ENCODE measurements at regions not wholly inside any gene's neighbourhood (a gene's known extent, or its start where the extent isn't known, plus 50 kb on each side); places are given as distances from the start of the nearest gene placed in this dataset.

DNA sequence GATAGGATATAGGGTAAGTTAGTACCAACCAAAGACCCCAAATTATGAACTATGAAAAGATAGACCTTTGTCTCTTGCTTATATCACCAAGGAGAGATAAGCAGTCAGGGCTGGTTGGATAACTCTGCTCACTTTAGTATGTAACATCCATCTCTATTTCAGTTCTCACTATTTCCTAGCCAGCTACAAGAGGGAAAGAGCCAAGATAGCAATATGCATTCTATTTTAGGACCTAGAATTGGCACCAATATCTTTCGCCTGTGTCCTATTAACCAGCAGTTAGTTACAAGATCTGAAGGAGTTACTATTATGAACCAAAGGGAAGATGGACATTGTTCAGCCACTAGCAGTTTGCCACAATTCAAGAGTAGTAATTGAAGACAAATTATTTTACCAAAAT is 457.5 kb downstream of the NSUN3 start:
- DNase-seq = no peak

DNA sequence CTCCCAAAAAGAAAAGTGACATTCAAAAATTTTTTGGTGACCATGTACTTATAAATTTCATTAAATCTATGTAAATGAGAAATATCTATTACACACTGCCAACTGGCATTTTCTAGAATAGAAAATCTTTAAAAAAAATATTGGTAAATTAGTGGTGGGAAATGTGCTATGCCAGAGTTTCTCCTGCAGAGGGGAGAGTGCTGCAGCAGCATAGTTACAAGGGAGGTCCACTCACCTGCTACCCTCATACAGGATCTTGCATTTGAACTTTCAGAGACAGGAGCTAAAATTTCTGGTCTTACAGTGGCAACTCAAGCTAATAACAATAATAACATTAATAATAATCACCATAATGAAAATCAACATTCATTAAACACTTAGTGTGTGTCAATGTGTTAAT is 459.6 kb downstream of the NSUN3 start:
- no peak for DNase-seq

DNA sequence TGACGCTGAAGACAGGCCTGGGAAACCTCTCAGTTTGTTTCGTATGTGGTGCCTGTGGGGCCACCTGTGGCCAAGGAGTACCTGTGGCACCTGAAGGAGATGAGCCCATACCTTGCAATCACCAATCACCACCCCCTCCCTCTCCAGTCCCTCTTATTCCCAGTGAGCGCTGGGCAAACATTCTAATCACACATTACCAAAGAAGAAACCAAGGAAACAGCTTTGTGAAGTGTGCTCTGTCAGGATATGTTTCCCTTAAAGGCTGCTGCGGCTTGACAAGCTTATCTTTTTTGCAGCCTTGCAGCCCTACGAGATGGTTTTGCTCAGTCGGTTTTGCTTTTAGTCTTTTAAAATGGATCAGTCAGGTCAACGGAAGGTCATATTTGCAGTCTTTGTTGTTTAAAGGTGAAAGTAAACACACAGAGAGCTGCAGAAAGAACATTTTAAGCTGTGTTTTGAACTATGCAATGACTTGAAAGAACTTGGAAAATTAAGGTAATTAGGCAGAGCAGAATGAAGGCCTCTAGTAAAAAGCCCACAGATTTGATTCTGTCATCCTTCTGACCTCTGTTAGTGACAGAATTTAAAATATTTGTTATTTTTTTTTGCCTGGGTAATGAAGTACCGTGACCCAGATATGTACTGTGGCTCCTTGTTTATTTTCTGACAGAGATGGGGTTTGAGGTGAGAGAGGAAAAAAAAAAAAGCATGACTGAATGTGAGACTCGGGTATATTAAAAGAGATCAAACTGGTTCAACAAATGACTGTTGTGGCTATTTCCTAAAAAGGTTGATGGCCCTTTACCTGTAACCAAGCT is 461.4 kb downstream of the NSUN3 start:
- DNase-seq = no peak

DNA sequence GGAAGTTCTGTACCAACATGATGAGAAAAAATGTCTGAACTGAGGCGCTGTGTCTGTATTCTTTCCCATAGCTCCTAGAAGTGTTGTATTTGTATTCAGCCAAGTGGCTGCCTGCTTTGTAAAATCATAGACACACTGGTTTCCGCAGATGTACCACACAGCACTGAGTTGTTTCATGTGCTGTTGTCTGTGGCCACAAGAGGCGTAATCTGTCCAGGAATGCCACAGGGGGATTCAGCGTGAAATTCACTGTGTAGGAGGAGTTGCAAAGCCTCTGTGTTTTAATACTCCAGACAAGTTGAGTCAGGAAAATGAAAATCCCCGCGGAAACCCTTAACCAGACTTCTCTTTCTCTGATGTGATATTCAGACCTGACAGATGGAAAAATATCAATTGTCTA is 462.2 kb downstream of the NSUN3 start:
- DNase-seq = no peak

DNA sequence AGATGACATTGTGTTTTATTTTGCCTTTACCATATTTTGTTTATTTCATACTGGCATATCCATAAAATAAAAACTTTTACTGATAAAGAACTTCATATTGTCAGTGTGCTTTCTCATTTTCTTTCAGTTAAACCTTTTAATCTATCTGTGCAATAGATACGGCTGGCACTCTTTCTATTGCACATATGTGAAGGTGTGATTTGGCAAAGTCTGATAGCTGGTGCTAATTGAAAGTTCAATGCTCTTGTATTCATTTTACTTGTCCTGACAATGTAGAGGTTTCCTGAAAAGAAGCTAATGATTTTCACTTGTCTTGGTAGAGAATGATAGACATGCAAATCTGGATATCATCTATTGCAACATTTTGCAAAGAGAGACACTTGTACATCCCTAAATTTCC is 467.0 kb downstream of the NSUN3 start:
- DNase-seq = no peak

DNA sequence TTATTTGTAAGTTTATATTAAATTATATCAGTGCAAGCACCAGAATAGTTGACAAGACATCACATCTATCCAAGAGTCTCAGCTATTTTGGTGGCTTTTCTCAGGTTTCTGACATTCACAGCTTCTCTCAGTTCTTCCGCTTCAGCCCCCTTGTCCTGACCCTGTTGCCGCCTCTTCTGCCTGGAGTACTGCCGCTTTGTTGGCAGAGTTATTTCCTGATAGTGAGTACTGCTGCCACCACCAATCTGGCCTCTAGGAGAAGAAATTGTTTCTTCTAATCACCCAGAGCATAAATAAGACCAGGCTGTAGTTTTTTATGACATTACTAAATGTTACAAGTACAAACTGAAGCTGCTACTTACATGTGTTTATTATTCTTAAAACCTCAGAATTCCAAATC is 470.1 kb downstream of the NSUN3 start:
- no peak for DNase-seq

DNA sequence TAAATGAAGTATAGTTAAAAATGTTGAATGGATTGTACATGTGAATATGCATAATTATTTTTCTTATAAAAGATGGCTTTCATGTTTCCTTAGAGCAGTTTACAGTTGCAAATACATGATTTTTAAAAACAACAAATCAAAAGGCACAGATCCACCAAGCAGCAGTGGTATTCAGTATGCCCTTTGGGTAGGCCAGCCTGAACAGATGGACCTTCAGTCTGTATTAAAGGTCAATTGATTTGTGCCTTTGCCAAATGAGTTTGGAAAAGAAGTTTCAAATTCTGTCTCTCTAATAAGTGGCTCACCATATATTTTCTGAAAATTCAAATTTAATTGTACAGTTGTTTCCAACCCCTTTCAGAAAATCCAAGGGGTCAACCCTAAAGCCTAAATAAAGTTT is 477.1 kb downstream of the NSUN3 start:
- no peak for DNase-seq

DNA sequence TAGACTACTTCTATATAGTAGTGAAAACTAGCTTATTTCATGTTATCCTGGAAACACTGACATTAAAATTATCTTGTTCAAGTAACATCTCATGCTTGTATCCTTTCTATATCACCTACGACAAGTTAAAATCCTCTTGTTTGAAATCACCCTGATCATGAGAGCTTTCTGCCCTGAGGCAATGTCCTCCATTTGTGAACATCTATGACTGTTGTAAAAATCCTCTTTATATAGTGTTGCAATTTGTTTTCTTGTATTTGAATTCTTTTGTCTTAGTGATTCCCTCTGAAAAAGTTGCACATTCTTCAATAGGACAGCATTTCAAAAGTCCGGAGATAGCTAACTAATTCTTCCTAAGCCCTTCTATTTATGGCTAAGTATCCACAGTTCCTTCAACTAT is 480.3 kb downstream of the NSUN3 start:
- DNase-seq = no peak

DNA sequence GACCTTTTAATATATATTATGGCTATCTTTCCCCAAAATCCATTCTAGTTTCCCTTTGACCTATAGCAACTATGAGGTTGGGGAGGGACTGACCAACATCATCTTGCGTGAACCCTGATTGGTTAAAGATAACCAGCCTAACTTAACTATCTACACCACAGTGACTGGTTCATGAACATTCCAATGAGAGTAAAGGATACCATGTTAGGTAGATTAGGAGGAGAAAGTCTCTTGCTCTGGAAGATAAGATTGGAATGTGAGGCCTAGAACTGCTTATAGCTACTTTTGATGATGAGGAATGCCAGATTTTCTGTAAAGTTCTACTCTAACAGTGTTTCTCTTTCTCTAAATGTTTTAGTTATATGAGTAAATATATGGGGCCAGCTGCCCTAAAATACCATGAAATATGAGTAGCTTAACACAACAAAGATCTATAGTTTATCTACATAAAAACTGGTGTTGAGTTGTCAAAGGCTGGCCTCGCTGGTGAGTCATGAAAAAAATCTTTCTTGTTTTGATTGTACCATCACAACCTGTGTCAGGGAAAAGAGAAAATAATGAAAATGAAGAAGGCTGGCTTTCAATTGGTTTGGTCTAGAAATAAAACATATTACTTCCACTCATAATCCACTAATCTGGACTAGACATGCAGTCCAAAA is 481.4 kb downstream of the NSUN3 start:
- no peak for DNase-seq

DNA sequence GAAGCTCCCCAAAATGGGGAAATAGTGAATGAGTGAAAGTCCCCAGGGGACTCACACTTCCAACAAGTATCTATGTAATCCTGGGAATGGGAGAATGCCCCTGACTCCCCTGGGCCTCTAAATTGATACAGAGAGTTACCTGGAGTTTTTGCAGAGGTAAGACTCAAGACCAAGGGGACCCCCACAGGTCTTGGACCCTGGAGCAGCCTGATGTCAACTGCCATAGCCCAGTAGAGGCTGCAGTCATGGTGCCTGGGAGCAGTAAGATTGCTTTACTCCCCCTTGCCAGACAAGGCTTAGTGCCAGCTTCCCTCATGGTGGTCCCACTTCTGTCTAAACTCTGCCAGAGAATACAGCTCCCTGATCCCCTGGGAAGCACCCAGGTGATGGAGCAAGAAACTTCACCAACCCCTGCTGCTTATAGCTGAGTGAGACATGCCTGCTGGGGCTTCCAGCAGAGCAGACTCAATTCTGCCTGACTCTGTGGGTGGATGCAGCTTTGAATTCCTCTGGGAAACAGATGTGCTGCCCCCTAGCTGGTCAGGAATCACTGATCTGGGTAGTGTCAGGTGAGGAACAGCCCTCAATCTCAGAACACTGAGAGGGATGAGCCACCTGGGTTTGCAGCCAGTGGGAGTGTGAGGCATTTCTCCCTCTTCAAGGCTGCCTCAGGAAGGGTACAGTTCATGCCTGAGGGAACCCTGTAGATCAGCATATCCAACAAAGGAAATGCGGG is 485.9 kb downstream of the NSUN3 start:
- DNase-seq = no peak

DNA sequence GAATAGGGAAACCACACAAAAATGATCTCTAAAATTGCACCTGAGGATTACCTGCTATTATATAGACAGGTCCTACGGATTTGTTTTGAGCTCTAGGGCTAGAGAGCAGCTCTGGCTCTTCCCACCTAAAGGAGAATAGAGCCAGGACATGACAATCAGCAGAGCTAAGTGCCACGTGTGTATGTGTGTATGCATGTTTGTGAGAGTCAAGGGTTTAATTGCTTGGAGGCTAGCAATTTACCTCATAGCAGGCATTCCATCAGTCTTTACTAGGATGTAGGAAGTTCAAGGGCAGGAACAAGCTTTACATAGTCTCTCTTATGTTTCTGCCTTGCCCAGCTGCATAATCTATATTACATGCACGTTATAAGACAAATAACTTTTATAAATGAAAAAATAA is 498.2 kb downstream of the NSUN3 start:
- no peak for DNase-seq

DNA sequence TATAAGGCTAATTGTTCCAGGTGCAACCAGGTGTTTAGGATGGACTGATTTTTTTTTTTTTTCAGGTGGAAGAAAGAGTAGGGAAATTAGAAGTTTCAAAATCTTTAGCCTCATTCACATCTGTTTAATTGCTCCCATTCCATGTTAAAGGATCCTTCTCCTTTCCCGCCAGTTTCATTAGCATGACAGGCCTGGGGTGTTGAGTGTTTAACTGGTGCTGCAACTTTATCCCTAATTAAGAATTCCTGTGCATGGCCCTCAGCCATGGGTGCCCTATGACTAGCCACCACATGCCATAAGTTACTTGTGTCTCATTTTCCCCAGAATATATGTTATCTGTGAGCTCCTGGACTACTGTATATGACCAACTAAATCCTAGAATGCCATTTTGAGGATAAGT is 501.4 kb downstream of the NSUN3 start:
- no peak for DNase-seq

DNA sequence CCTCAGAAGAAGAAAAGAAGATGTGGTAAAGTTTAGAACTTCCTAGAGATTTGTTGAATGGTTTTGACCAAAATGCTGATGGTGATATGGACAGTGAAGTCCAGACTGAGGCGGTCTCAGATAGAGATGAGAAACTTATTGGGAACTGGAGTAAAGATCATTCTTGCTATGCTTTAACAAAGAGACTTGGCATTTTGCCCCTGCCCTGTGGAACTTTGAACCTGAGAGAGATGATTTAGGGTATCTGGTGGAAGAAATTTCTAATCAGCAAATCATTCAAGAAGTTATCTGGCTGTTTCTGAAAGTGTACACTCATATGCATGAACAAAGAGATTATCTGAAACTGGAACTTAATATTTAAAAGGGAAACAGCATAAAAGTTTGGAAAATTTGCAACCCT is 505.2 kb downstream of the NSUN3 start:
- DNase-seq = no peak

DNA sequence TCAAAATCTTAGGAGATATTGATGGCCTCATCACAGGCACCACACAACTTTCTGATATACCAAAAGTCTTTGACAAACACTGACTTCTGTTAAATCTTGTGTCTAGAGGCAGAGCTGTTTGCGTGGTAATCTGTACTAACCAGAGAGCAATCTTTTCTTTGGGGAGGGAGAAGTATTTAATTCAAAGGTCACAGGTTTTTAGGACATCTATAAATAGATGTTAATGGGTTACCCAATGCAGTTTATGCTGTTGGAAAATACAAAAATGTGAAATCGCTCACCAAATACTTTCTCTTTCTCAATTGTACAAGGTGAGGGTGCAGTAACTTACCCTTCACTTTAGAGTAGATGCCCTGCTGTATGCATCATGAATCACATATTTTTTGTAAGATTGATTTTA is 510.5 kb downstream of the NSUN3 start:
- no peak for DNase-seq

DNA sequence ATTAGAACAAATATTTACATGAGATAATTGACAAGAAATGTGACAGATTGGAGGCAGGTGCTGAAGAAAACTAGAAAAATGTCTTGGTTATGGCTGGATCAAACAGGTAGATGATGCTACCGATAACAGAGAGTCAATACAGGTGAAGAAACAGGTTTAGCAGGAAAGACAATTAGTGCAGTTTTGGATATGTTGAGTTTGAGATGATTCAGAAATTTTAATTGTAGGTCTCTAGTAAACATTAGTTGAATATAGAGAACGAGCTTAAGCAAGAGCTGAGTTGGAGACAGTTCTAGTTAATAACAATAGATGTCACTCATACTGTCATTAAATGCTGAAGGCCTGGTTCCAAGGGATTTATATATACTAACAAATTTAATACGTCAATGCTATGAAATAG is 524.4 kb downstream of the NSUN3 start:
- DNase-seq = no peak

DNA sequence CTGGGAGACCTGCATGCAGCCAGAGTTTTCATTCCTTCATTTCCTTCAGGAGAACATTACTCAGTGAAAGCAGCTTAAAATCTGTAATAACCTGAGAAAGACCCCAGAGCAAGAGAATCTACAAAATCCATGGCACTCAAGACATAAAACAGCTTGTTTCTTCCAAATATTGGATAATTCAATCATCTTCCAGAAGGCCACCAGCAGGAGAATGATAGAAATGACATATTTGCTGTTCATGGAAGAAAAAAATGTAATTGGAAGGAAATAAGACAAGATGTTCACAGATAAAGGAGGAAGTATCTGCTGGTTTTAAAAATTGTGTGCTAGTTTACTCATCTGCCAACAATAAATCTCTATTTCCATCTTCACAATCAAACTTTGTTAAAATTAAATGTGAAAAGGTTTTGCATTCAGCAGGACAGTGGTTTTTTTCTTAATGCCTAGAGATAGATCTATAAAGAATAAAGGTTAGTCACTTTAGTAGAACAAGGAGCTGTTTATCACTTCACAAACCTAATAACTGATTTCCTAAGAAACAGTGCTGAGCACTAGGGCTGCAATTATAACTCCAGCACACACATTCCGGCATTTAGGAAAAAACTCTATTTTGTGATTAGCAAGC is 530.8 kb downstream of the NSUN3 start:
- no peak for DNase-seq

DNA sequence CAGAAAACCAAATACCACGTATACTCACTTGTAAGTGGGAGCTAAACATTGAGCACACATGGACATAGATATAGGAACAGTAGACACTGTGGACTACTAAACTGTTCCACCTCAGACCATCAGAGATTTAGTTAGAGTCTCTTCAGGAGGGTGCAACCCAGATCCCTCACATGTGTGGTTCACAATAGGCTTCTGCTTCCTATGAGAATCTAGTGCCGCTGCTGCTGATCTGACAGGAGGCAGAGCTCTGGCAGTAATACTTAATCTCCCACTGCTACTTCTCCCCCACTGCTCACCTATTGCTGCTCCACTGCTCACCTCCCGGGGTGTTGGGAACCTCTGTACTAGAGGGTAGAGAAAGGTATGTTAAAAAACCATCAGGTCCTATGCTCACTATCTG is 533.3 kb downstream of the NSUN3 start:
- no peak for DNase-seq

DNA sequence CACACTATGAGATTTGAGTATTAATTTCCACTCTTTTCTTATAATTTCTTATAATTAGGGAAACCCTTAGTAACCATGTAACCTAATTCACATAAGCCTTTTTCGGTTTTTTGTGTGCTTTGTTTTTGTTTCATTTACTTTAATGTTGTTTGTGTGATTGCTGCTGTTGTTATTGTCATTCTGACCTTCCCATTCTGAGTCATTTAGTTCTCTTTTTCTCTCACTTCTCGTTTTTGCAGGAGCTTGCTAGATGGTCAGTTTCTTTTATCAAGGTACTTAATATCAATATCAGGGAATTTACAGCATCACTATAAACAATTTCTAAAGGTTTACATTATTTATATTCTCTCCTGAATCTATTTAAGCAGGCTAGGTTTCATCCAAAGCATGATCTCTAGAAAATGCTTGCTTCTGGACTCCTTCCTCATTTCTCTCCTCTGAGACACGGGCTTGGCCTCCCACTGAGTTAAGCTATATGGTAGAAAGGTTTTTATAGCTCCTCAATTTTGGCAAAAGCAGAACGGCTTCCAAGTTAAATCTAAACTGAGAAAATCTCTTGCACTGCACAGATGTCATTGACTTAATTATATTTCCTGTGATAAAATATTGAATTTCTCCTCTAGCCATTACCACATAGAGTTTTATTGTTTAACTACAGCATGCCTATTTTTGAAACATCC is 534.2 kb downstream of the NSUN3 start:
- no peak for DNase-seq

DNA sequence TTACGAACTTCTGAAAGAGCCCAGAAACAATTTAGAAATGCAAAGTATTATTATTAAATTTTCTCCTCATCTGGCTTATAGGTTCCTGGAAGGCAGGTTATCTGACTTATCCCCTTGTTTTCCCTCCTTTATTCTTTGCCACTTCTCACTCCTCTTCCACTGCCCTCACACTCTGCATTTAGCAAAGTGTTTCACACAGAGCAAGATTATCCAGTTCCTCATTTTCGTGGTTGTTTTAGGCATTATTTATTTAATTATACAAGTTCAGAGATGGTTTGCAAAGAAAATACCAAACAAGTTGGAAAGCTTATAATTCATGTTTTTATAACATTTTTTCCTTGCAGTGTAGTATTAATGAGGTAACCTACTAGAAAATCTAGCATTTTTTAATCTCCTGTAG is 544.9 kb downstream of the NSUN3 start:
- DNase-seq = no peak

DNA sequence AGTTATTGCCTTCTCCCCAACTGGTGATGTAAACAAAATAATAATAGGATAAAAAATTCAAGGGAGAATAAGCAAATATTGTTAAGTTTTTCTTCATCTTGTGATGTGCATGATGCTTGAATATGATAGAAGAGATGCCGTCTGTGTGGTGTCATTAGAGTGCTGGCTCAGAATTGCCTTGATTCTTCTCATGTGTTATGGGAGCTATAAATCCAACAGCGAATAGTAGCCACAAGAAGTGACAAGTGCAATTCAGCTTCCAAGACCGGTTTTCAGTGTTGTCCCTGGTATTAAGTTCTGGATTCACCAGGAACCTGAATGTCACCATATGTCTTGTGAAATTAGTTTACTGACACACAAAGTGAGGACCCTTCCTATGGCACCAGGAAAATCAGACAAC is 547.0 kb downstream of the NSUN3 start:
- no peak for DNase-seq

DNA sequence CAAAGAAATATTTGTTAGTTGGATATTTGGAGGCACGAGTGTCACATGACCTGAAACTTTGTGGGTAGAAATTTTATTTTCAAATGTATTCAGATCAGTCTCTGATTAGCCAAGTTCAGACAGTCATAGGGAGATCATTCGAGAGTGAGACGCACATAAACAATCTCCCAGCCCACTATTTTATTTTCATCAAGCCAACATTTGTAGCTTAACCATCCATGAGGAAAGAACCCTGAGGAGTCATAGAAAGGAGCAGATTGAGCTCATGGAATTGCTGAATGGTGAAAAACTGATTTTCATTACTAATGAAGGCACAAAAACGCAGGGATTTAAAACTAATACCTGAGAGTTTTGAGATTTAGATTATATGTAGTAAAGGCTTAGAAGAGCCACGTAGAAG is 548.7 kb downstream of the NSUN3 start:
- DNase-seq = no peak

DNA sequence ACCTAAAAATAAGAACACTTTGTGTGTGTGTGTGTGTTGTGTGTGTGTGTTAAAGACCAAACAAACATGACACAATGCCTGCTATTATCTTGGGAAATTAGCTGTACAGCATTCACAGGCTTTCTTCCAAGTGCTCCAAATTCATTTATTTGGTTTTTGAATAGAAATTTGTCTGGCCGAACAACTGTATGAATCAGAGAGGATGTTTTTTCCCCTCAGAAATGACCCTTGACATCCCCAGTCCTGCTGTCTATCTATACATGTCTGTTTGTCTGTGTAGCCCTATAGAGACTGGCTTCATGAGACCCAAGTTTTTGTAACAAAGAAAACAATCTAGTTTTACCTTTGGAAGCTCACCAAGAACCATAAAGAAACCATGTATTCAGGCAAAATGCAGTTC is 549.8 kb downstream of the NSUN3 start:
- DNase-seq = no peak

DNA sequence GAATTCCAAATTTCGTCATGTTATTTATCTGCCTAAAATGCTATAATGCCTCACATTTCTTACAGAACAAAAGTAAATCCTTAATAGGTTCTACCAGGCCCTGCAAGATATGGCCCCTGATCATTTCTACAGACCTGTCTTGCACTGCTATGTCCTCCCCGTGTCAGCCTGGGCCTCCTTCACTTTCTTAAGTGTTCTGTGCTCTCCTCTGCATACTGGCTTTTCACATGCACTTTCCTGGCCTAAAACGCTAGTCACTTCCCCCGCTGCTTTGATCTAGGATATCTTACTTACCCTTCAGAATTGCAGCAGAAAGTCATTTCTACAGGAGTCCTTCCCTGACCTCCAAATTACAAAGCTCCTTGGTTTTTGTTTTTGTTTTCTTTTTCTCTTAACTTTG is 551.3 kb downstream of the NSUN3 start:
- DNase-seq = no peak
